Loucy (cell line): ENCODE measurements at regions not wholly inside any gene's neighbourhood (a gene's known extent, or its start where the extent isn't known, plus 50 kb on each side); places are given as distances from the start of the nearest gene placed in this dataset.

Experiments used
- H2AFZ ChIP-seq: fragments of 200-600 bp; sonication (generic); 2 replicates; pipeline ENCODE4 v1.6.0; 2016; ENCODE audit warnings: antibody characterized with exemption, mild to moderate bottlenecking, low read length, moderate library complexity
- H3F3A ChIP-seq: fragments of 200-600 bp; 2 replicates; pipeline ENCODE4 v1.6.0; 2016; ENCODE audit warnings: antibody characterized with exemption, low read depth, mild to moderate bottlenecking
- H3K27me3 ChIP-seq: fragments of 200-600 bp; sonication (generic); 2 replicates; pipeline ENCODE4 v1.6.1; 2014; ENCODE audit warnings: low read length, mild to moderate bottlenecking; ENCODE audit not compliant: insufficient read depth, poor library complexity, severe bottlenecking
- H3K36me3 ChIP-seq: fragments of 200-600 bp; sonication (generic); 2 replicates; pipeline ENCODE4 v1.6.1; 2016; ENCODE audit warnings: low read length; ENCODE audit not compliant: insufficient read depth
- H3K4me1 ChIP-seq: fragments of 200-600 bp; sonication (generic); 2 replicates; pipeline ENCODE4 v1.5.1; 2014; ENCODE audit warnings: low read length, mild to moderate bottlenecking; ENCODE audit not compliant: insufficient read depth, poor library complexity, severe bottlenecking
- H3K4me2 ChIP-seq: fragments of 200-600 bp; sonication (generic); 2 replicates; pipeline ENCODE4 v1.6.0; 2014; ENCODE audit warnings: antibody characterized with exemption, low read length, low read depth, mild to moderate bottlenecking; ENCODE audit not compliant: poor library complexity, severe bottlenecking
- H3K4me3 ChIP-seq: fragments of 200-600 bp; sonication (generic); 2 replicates; pipeline ENCODE4 v1.5.1; 2014; ENCODE audit warnings: low read length, mild to moderate bottlenecking, mixed read lengths; ENCODE audit not compliant: poor library complexity, severe bottlenecking
- H3K79me2 ChIP-seq: fragments of 200-600 bp; sonication (generic); 2 replicates; pipeline ENCODE4 v1.6.1; 2014; ENCODE audit warnings: low read length; ENCODE audit not compliant: insufficient read depth
- H3K9ac ChIP-seq: fragments of 200-600 bp; sonication (generic); 2 replicates; pipeline ENCODE4 v1.6.0; 2014; ENCODE audit warnings: mild to moderate bottlenecking, low read depth, low read length, moderate library complexity; ENCODE audit not compliant: poor library complexity, severe bottlenecking
- H3K9me2 ChIP-seq: fragments of 200-600 bp; sonication (generic); replicated peaks from 2 replicates; pipeline ENCODE4 v1.6.1; 2016; ENCODE audit warnings: low read depth, low read length, mixed read lengths
- H3K9me3 ChIP-seq: fragments of 200-600 bp; sonication (generic); 2 replicates; pipeline ENCODE4 v1.6.1; 2014; ENCODE audit warnings: mild to moderate bottlenecking, antibody characterized with exemption, low read length, low read depth; ENCODE audit not compliant: insufficient read depth
- H4K20me1 ChIP-seq: fragments of 200-600 bp; sonication (generic); 2 replicates; pipeline ENCODE4 v1.6.0; 2014; ENCODE audit warnings: antibody characterized with exemption, low read length, mild to moderate bottlenecking; ENCODE audit not compliant: insufficient read depth, poor library complexity, severe bottlenecking
- EZH2phosphoT487 ChIP-seq: fragments of 200-600 bp; IDR thresholded peaks from 2 replicates; pipeline ENCODE4 v1.6.1; 2018; ENCODE audit warnings: antibody characterized with exemption, mild to moderate bottlenecking, moderate library complexity, borderline replicate concordance
- TF ChIP-seq, protein P1 (sequence below): fragments of 200-600 bp; sonication (generic); conservative IDR thresholded peaks from 2 replicates; pipeline ENCODE4 v1.5.1; 2014; ENCODE audit warnings: mild to moderate bottlenecking, antibody characterized with exemption, low read length

GRCh38 chr19:30228835-30229524 is 143.2 kb upstream of the ZNF536 start:
- Histone ChIP-seq H3F3A (no peaks in the 10 kb centered on the region), H3K9me3 (no peaks in the 10 kb centered on the region), H3K79me2 (no peaks in the 10 kb centered on the region), H3K27me3 (no peaks in the 10 kb centered on the region), H4K20me1 (no peaks in the 10 kb centered on the region), H2AFZ (no peak overlapping the region), H3K9me2 (no peaks in the 10 kb centered on the region), H3K9ac (no peak overlapping the region), H3K4me3 (no peak overlapping the region), H3K36me3 (no peaks in the 10 kb centered on the region), H3K4me2 (no peak overlapping the region), H3K4me1 (peaks cover 27% of the 10 kb centered on the region)
- TF ChIP-seq, protein P1, sequence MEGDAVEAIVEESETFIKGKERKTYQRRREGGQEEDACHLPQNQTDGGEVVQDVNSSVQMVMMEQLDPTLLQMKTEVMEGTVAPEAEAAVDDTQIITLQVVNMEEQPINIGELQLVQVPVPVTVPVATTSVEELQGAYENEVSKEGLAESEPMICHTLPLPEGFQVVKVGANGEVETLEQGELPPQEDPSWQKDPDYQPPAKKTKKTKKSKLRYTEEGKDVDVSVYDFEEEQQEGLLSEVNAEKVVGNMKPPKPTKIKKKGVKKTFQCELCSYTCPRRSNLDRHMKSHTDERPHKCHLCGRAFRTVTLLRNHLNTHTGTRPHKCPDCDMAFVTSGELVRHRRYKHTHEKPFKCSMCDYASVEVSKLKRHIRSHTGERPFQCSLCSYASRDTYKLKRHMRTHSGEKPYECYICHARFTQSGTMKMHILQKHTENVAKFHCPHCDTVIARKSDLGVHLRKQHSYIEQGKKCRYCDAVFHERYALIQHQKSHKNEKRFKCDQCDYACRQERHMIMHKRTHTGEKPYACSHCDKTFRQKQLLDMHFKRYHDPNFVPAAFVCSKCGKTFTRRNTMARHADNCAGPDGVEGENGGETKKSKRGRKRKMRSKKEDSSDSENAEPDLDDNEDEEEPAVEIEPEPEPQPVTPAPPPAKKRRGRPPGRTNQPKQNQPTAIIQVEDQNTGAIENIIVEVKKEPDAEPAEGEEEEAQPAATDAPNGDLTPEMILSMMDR: no peak
- no peak for TF ChIP-seq EZH2phosphoT487

DNA sequence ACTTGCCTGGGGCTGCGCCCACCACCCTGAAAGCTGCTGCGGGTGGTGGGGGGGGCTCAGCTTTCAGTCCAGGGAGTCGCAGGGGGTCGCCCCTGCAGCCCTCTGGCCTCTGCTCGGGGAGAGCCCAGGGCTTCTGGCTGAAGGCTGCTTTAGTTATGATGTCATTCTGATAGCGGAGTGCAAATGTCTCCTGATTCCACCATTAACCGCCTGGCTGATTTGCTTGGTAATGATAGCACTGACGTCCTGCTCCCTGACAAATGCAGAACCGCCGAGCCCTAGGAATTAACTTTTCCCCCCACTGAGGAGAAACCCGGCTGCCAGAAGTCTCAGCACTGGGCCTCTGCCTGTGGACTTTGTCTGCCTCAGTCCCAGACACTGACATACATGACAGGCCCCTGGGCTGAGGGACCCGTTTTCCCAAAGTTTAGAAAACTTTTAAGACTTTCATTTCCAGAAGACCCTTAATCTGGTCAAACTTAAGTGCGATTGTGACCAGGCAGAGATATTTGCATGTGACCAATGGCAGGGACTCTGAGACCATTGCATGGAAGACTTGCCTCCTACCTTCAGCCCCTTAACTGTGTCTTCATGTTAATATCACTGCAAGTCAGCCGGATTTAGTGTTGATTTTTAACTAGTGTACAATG is 142.5 kb upstream of the ZNF536 start:
- Histone ChIP-seq H3K36me3 (no peaks in the 10 kb centered on the region), H2AFZ (no peak overlapping the region), H3K4me3 (no peak overlapping the region), H3K9me3 (no peaks in the 10 kb centered on the region), H3F3A (no peaks in the 10 kb centered on the region), H3K9me2 (no peaks in the 10 kb centered on the region), H3K27me3 (no peaks in the 10 kb centered on the region), H3K79me2 (no peaks in the 10 kb centered on the region), H3K9ac (no peak overlapping the region), H3K4me1 (peaks cover 27% of the 10 kb centered on the region), H4K20me1 (no peaks in the 10 kb centered on the region), H3K4me2 (no peak overlapping the region)
- no peak for TF ChIP-seq EZH2phosphoT487
- TF ChIP-seq, protein P1: no peak

DNA sequence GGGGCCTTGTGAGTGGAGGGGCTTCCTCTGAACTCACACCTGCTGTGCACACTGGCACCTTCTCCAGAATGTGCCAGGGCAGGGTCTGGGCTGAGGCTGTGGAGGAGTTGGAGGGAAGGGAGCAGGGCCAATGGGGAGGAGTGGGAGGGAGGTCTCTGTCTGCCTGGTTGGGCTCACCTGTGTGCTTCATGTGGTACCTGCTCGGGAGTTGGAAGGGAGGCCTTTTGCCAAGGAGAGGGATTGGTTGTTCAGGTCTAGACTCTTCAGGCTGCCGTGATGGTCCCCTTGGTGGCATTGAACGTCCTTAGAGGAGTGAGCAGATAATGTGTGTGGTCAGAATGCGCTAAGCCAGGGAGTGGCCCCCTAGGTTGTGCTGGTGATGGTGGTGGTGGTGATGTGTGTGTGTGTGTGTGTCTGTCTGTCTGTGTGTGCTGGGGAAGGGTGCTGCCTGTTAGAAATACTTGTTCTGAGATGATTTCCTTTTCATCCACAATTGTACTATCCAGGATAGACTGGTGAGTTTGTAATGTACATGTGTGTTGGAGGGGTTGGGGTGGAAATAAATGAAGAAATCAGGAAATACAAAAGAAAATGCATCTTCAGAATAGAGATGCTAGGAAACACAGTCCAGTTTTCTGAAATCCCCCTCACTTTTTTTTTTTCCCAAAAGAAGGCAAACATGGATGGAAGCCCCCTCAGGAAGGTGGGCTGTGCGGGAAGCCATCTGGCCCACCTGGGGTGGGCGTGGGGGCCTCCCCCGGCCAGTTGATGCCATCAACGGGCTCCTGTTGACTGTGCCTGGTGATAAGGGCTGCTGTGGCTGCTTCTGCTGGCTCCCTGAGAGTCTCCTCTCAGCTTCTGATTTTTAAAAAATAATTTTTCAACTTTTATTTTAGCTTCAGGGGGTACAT is 140.5 kb upstream of the ZNF536 start:
- H3K4me2 ChIP-seq: no peak overlapping the region

More for the DNA sequence above, 140.5 kb upstream of the ZNF536 start:
- TF ChIP-seq EZH2phosphoT487: no peak
- TF ChIP-seq, protein P1: no peak
- no peaks in the 10 kb centered on the region for H3K9me3 ChIP-seq
- H3K9ac ChIP-seq: no peak overlapping the region
- no peak overlapping the region for H2AFZ ChIP-seq
- no peaks in the 10 kb centered on the region for H3K27me3 ChIP-seq
- no peaks in the 10 kb centered on the region for H3F3A ChIP-seq
- H3K4me3 ChIP-seq: no peak overlapping the region
- no peaks in the 10 kb centered on the region for H4K20me1 ChIP-seq
- no peaks in the 10 kb centered on the region for H3K9me2 ChIP-seq
- H3K4me1 ChIP-seq: peaks cover 27% of the 10 kb centered on the region
- no peaks in the 10 kb centered on the region for H3K79me2 ChIP-seq
- no peaks in the 10 kb centered on the region for H3K36me3 ChIP-seq
